GM21360 (cell line): ENCODE measurements at regions not wholly inside any gene's neighbourhood (a gene's known extent, or its start where the extent isn't known, plus 50 kb on each side); places are given as distances from the start of the nearest gene placed in this dataset.

Source experiments
- ATAC-seq: cut with Tn5 transposase; IDR thresholded peaks from one replicate; pipeline ENCODE4 v1.9.1; 2021; ENCODE audit warnings: mild to moderate bottlenecking, moderate library complexity; ENCODE audit not compliant: unreplicated experiment

DNA sequence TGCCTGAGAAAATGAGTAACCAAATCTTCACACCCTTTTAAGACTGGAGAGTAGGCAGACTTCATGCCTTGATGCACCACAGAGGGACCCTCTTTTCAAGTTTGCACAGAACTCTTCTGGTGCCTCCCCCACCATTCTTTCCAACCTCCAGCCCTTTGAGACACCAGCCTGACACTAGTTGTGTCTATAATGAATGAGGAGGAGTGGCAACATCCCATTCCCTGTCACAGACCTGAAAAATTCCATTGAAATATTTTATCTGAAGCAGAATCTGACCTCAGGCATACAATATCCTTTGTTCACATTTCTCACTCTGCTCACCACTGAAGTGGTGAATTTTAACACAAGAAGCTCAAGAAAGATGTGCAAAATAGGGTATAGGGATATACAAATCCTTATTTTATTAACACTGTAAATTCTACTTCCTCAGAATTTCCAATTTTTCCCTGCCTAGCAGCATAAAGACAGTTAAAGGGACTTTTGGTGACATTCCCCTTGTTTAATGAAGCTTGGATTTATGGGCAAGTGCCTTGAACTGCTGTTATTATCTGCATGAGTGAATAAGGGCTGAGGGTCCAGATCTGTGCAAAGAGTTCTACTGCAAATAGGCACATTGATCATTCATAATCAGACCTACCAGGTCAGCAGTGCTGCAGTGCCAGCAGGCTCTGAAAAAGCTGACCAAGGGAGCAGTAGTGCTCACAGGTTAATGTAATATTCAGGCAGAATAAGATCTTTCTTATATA lies 149.9 kb upstream of the PAQR3 start:
- ATAC-seq = no peak

DNA sequence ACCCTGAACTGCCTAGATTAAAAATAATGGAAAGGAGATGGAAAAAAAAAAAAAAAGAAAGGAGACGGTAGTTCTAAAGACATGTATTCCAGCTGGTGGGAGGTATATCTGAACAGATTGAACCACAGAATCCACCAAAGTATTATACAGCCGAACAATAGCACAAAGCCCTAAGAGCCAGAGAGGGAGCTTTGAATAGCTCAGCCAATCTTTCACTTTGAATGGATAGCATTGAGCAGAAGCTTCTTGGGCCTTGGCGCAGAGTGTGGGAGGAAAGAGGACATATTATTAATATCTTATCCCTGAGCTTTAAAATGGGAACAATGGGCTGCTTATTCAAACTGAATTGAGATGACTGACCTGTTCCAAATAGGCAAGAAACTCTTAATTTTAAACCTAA lies 147.8 kb upstream of the PAQR3 start:
- ATAC-seq = no peak

GRCh38 chr4:79083406-79084010 lies 144.3 kb upstream of the PAQR3 start:
- no peak for ATAC-seq

DNA sequence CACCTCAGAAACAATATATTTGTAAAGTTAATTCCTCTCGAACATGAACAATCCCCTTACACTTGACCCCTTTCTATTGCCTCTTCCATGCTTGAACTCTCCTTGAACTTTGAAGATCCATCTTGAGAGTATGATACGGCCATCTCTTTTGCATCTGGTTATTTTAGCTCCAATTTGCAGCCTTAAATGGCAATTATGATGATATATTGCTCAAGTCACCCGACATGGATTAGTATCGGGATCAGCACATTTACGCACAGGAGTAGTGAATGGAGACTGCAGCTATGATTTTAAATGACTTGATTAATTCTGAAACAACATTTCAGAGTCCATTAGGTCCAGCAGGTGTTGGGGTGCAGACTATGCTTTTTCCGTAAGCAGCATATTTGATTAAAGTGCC lies 143.8 kb upstream of the PAQR3 start:
- ATAC-seq = no peak

DNA sequence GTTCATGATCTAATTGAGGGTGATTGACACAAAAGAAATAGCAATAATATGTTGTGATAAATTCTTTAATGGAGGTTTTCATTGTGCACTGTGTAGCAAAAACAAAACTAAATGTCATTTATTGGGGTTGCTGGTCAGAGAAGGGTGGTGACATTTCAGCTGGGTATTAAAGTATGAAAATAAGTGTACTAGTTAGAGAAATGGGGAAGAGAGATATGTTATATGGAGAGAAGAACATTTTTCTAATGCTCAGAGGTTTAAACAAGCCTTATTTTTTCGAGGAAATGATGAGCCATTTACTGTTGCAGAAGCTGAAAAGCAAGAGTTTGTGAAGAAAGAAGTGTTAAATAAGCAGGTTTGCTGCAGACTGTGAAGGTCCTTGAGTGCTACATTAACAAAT lies 142.7 kb upstream of the PAQR3 start:
- ATAC-seq = no peak

DNA sequence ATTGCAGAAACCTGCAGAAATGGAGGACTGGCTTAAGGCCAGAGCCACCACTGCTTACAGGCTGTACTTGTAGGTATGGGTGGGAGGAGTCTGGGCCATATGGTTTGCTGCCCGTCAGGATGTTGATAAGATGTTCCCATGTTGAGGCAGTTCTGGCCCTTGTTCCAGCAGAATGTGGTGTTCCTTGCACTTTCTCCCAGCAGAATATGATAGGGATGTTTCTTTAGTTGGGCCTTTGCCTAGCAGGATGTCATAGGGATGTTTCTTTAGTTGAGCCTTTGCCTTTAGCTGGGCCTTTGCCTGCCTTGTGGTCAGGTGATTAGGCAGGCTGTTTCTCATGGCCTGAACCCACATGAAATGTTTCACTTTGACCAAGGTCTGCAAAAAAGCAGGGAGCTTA lies 139.1 kb upstream of the PAQR3 start:
- ATAC-seq = no peak

DNA sequence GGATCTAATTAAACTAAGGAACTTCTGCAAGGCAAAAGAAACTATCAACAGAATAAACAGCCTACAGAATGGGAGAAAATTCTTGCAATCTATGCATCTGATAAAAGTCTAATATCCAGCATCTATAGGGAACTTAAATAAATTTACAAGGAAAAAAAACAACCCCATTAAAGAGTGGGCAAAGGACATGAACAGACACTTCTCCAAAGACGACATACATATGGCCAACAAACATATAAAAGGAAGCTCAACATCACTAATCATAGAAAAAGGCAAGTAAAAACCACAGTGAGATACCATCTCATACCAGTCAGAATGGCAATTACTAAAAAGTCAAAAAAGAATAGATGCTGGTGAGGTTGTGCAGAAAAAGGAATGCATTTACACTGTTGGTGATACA lies 134.8 kb upstream of the PAQR3 start:
- no peak for ATAC-seq

- ATAC-seq = no peak
Observed at GRCh38 chr4:79073471-79073870, 134.2 kb upstream of the PAQR3 start.

DNA sequence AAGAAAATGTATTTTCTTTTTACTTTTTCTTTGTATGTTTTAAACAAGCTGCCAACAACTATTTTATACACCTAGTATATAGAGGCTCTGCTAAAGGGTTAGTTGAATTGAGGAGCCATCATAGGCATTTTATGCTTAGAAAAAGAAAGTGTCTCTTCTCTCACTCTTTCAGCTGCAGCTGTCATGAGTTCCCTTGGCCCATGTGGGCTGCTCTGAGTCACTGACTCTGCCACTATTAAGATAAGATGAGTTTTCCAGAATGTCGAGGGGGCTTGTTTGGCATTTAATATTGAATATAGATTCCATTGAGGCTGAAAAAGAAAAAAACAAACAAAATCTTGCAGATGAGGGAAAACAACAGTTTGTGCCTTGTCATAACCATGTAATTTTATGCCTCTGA lies 126.0 kb upstream of the PAQR3 start:
- peak; percentile 65 for ATAC-seq

- peak; percentile 22 for ATAC-seq
Observed at GRCh38 chr4:79064806-79065205, 125.6 kb upstream of the PAQR3 start.

- ATAC-seq = no peak
Observed at GRCh38 chr4:79059631-79060399, 120.6 kb upstream of the PAQR3 start.

DNA sequence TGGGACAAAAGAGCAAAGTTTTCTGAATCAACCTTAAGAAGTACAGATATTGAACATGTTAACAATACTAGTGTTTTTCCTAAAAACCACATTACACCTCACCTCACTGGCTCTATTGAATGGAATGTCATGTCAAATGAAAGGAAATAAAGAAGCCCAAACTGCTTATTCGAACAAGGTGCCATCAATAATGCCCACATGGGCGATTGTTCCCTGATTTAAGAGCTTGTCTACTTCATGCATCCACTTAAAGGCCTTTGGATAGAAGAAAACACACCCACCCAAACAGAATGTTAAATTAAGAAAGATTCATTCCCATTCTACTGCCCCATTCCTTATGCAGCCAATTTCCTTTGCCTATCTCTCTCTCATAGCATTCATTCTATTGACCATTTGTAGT lies 118.5 kb upstream of the PAQR3 start:
- no peak for ATAC-seq

- no peak for ATAC-seq
Observed at GRCh38 chr4:79053754-79054153, 114.5 kb upstream of the PAQR3 start.

- no peak for ATAC-seq
Observed at GRCh38 chr4:79050541-79050880, 111.3 kb upstream of the PAQR3 start.

DNA sequence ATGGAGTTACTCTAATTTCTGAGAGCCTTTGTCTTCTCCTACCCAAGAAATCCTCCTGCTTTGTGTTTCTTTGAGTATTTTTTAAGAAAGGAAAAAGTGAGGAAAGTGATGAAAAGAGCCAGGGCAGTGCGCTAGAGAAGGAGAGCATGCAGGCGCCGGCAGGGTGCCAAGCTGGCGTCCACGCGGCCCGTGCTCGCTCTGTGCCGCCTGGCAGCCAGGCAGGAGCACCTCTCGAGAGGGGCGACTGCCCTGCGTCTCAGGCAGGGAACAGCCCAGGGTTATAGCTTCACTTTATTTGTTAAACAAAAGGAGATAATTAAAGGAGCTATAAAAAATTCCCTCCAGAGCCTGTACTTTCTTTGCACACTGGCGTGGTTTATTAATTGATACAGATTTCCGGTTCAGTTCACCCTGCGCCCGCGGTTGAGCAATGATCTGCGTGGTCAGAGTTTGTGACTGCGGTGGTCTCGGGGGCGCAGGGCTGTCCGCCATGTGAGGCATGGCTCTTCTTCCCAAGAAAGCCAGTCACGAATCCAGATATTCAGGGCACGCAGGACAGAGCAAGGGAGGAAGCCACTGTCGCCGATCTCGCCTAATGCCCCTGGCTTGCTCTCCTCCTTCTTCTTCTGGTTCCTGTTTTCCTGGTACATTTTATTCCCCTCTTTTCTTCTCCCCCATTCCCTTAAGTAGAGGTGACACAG lies 110.8 kb upstream of the PAQR3 start:
- no peak for ATAC-seq

DNA sequence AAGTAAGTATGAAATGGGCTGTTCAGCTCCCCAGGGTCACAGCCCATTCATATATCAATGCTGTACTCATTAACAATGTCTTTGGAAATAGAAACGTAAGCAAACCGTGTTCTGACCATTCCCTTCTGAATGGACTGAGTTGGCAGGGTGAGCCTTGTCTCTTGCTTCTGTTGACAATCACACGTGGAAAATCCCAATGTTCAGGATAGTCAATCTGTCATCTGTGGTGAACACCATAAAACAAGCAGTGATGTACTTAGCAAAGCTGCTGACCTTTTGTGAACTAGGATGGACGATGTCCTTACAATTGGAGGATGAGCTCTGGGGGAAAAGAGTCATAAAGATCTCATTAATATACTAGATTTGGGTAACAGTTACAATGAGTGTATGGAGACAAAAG lies 109.6 kb upstream of the PAQR3 start:
- ATAC-seq = no peak

GRCh38 chr4:79047316-79047715 lies 108.1 kb upstream of the PAQR3 start:
- no peak for ATAC-seq

DNA sequence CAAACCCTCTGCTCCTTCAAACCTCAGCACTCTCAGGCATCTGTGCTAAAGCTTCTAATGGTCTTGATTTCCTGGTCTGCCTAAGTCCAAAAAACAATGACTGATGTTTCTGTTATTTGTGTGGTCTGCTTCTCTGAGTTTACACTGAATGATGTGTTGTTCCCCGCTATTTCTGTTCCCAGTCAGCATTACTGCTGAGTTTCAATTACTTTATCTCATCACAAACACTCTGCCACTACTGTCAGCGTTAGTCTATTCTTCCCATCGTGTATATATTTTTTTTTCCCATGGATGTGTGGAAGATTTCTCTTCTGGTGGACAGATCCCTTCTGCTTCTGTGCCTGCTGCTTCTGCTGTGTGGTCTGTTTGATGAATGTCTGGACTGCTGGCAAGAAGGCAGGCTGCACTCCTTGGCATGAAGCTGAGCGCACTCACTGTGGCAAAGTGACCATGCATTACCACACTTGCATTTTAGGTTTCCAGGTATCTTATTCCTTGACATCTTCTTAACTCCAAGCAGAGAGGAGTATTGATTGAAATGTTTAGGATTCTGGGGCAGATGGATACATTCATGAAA lies 106.9 kb upstream of the PAQR3 start:
- ATAC-seq = no peak

DNA sequence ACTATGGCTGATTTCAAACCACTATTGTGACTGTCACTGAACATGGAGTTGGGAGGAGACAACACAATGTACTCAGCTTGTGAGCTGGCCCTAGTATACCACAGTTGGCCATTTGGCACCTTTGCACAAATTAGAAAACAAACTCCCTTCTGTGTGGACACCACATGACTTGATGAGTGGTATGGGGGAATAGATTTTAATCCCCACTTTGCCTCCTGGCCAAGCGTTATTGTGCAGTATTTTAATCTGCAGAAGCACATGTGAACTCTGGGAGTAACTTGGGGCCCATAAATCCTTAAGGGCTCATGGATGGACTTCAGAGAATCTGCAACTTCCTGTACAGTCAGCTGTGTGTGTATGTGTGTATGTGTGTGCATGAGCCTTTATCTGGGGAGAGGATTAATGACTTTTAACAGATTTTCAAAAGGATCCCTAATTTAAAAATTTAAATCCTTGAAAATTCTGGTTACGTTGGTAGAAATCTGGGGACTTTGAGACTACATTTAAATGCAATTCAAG lies 105.0 kb upstream of the PAQR3 start:
- no peak for ATAC-seq

DNA sequence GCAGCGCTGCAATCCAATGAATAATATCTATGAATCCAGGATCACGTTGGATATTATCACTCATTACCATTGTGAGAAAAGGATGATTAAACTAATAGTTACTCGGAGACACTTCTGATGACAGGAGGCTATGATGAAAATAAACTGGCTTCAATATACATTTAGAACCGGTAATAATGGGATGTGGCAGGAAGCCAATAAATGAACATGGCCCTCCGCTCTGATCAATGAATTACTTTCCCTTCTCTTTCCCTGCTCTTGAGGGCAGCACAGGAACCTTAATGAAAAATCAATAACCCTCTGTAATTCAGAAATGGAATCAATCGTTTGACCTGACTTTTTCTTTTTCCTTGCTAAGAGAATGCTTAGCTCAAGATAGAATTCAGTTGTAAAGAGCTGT lies 103.9 kb upstream of the PAQR3 start:
- no peak for ATAC-seq

DNA sequence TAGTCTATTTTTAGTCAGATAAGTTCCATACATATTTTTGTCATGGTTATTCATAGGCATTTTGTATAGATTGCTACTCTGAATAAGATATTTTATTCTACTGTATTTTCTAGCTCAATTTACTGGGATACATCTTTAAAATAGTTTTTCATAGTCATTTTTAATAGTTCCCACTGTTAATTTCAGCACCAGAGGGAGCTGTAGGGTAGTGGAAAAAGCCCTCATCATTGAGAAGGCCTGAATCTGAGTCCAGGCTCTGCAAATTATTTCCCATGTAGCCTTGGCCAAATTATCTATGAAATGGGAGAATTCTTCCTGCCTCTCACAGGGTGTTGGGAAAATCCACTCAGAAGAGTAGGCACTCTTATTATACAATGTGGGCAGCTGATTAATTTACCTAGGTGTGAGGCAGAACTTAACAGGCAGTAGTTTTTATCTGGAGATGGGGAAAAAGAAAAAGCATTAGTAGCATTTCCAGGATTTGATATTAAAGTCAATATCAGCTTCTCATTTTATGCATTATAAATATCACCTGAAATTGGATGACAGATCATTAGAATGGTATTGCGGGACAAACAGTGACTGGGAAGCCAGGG lies 102.9 kb upstream of the PAQR3 start:
- ATAC-seq = no peak
